MCF 10A (cell line): ENCODE measurements at regions not wholly inside any gene's neighbourhood (a gene's known extent, or its start where the extent isn't known, plus 50 kb on each side); places are given as distances from the start of the nearest gene placed in this dataset.

Experiments used
- BruUV-seq: library from RNA; stranded (reverse); fragments of 400-500 nt; replicated peaks from 2 replicates; lab custom pipeline; 2021; lab: Mats Ljungman, UMichigan
- CTCF ChIA-PET: fragments of 300-600 bp; sonication (Branson Sonifier 250); formaldehyde crosslinking; extraction: SDS; loops from one replicate; lab custom pipeline; 2021; ENCODE audit warnings: antibody characterized with exemption, inconsistent platforms; lab: Yijun Ruan, JAX
- POLR2A ChIA-PET: fragments of 300-600, 350-650 bp; sonication (Branson Sonifier 250); formaldehyde crosslinking; extraction: SDS; loops from one replicate; lab custom pipeline; 2020; ENCODE audit warnings: antibody characterized with exemption, inconsistent platforms; lab: Yijun Ruan, JAX
- DNase-seq: peaks from one replicate; pipeline ENCODE4 v3.0.0-alpha.2; 2018; ENCODE audit not compliant: unreplicated experiment
- H3K27ac Mint-ChIP-seq: one replicate; pipeline ENCODE4 v1.8.0; 2022; ENCODE audit warnings: mild to moderate bottlenecking, low read depth, mixed read lengths; ENCODE audit not compliant: unreplicated experiment
- H3K27me3 Mint-ChIP-seq: one replicate; pipeline ENCODE4 v1.8.0; 2022; ENCODE audit warnings: mixed read lengths; ENCODE audit not compliant: insufficient read depth, unreplicated experiment
- H3K36me3 Mint-ChIP-seq: one replicate; pipeline ENCODE4 v1.8.0; 2022; ENCODE audit warnings: mild to moderate bottlenecking, moderate library complexity, mixed read lengths; ENCODE audit not compliant: insufficient read depth, unreplicated experiment
- H3K4me1 Mint-ChIP-seq: one replicate; pipeline ENCODE4 v1.8.0; 2022; ENCODE audit warnings: mixed read lengths; ENCODE audit not compliant: insufficient read depth, unreplicated experiment
- H3K4me3 Mint-ChIP-seq: one replicate; pipeline ENCODE4 v1.8.0; 2022; ENCODE audit warnings: mild to moderate bottlenecking, moderate library complexity, mixed read lengths; ENCODE audit not compliant: unreplicated experiment
- H3K9me3 Mint-ChIP-seq: one replicate; pipeline ENCODE4 v1.8.0; 2022; ENCODE audit warnings: mixed read lengths; ENCODE audit not compliant: unreplicated experiment
- intact Hi-C: fragments of 100-400 bp; cut with micrococcal nuclease; formaldehyde crosslinking; loops from 2 replicates; pipeline ENCODE4 v1.14.1; 2022
- TF ChIP-seq, protein P1 (sequence below): fragments of 200-600 bp; IDR thresholded peaks from one replicate; pipeline ENCODE4 v1.8.0; 2022; ENCODE audit warnings: antibody characterized with exemption, mild to moderate bottlenecking; ENCODE audit not compliant: unreplicated experiment

- no TSS peak for BruUV-seq
- ChIA-PET CTCF (interaction anchor here (1.6 kb wide), 1 partner anchor 23 kb away, joined by 3 read pairs; no protein-coding TSS in a partner anchor), POLR2A (interaction anchor here (1.2 to 1.4 kb wide), 2 partner anchors 8 to 320 kb away, joined by 3 to 15 read pairs; partner anchors contain the start of gene ARID1B)
- H3K36me3 Mint-ChIP-seq: no peaks in the 10 kb centered on the region
- intact Hi-C loops: no loop called here
- no peaks in the 10 kb centered on the region for H3K4me1 Mint-ChIP-seq
- DNase-seq: no peak
- no peaks in the 10 kb centered on the region for H3K9me3 Mint-ChIP-seq
- H3K4me3 Mint-ChIP-seq: no peak overlapping the region
- H3K27me3 Mint-ChIP-seq: no peaks in the 10 kb centered on the region
- no peak overlapping the region for H3K27ac Mint-ChIP-seq
- TF ChIP-seq, protein P1, sequence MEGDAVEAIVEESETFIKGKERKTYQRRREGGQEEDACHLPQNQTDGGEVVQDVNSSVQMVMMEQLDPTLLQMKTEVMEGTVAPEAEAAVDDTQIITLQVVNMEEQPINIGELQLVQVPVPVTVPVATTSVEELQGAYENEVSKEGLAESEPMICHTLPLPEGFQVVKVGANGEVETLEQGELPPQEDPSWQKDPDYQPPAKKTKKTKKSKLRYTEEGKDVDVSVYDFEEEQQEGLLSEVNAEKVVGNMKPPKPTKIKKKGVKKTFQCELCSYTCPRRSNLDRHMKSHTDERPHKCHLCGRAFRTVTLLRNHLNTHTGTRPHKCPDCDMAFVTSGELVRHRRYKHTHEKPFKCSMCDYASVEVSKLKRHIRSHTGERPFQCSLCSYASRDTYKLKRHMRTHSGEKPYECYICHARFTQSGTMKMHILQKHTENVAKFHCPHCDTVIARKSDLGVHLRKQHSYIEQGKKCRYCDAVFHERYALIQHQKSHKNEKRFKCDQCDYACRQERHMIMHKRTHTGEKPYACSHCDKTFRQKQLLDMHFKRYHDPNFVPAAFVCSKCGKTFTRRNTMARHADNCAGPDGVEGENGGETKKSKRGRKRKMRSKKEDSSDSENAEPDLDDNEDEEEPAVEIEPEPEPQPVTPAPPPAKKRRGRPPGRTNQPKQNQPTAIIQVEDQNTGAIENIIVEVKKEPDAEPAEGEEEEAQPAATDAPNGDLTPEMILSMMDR: no peak
Observed at GRCh38 chr6:156457601-156458000, 319.6 kb upstream of the ARID1B start.

- Mint-ChIP-seq H3K4me3 (no peak overlapping the region), H3K4me1 (no peaks in the 10 kb centered on the region), H3K27ac (no peak overlapping the region), H3K27me3 (no peaks in the 10 kb centered on the region), H3K9me3 (no peaks in the 10 kb centered on the region), H3K36me3 (no peaks in the 10 kb centered on the region)
- ChIA-PET POLR2A (no interaction called here), CTCF (no interaction called here)
- BruUV-seq: no TSS peak
- TF ChIP-seq, protein P1: no peak
- intact Hi-C loops: no loop called here
- no peak for DNase-seq
Observed at GRCh38 chr6:156455847-156456246, 321.3 kb upstream of the ARID1B start.

DNA sequence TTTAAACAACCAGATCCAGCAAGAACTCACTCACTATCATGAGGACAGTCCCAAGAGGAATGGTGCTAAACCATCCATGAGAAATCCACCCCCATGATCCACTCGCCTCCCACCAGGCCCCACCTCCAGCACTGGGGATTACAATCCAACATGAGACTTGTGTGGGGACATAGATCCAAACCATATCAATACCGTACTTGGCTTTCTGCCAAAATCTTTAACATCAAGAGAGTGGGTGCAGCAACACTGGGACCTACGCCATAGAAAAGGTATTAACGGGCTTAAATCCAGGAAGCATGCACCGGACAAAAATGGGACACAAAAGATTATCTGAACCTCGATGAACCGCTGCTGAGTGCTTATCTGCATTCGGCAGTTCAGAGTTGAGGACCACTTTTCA lies 322.3 kb upstream of the ARID1B start:
- no peak overlapping the region for H3K27ac Mint-ChIP-seq
- TF ChIP-seq, protein P1: no peak
- no peaks in the 10 kb centered on the region for H3K36me3 Mint-ChIP-seq
- no peak for DNase-seq
- intact Hi-C loops: no loop called here
- POLR2A ChIA-PET: no interaction called here
- BruUV-seq: no TSS peak
- no peaks in the 10 kb centered on the region for H3K4me1 Mint-ChIP-seq
- H3K9me3 Mint-ChIP-seq: no peaks in the 10 kb centered on the region
- no peak overlapping the region for H3K4me3 Mint-ChIP-seq
- CTCF ChIA-PET: no interaction called here
- no peaks in the 10 kb centered on the region for H3K27me3 Mint-ChIP-seq

- CTCF ChIA-PET: no interaction called here
- POLR2A ChIA-PET: no interaction called here
- no peaks in the 10 kb centered on the region for H3K9me3 Mint-ChIP-seq
- H3K36me3 Mint-ChIP-seq: no peaks in the 10 kb centered on the region
- H3K4me1 Mint-ChIP-seq: peaks cover 6% of the 10 kb centered on the region
- no peaks in the 10 kb centered on the region for H3K27me3 Mint-ChIP-seq
- no peak for DNase-seq
- TF ChIP-seq, protein P1: no peak
- intact Hi-C loops: no loop called here
- no peak overlapping the region for H3K4me3 Mint-ChIP-seq
- no TSS peak for BruUV-seq
- H3K27ac Mint-ChIP-seq: no peak overlapping the region
Observed at GRCh38 chr6:156451726-156452125, 325.5 kb upstream of the ARID1B start.
